DMS79 treated with DMSO at 0.1 percent for 48 hours (cell line): ENCODE measurements at regions not wholly inside any gene's neighbourhood (a gene's known extent, or its start where the extent isn't known, plus 50 kb on each side); places are given as distances from the start of the nearest gene placed in this dataset.

Experiments used
- DNase-seq: peaks from one replicate; lab custom pipeline; 2025; lab: John Stamatoyannopoulos, UW

DNA sequence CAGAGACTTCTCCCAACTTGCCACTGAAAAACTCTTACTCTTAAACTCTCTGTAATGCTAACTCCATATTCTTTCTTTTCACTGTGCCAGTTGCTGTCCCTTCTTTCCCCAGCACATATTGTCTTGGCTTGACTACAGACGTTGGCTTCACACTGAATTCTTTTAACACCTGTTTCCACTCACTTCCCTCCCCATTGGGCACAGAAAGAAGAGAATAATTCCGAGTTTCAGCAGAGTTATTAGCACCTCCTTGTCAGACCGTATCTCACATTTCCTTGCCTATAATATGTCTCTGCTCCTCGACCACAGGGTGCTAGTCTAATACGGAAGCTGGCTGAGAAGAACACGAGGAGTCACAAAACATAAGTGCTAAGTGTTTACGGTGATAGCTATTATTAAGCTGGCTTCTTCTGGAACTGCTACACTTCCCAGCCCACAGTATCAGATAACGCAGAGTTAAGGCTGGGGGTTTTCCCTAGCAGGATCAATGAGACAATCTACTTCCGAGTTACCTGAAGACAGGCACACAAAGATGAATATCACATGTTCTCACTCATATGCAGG lies 188.5 kb upstream of the CDH8 start:
- DNase-seq: no peak

DNA sequence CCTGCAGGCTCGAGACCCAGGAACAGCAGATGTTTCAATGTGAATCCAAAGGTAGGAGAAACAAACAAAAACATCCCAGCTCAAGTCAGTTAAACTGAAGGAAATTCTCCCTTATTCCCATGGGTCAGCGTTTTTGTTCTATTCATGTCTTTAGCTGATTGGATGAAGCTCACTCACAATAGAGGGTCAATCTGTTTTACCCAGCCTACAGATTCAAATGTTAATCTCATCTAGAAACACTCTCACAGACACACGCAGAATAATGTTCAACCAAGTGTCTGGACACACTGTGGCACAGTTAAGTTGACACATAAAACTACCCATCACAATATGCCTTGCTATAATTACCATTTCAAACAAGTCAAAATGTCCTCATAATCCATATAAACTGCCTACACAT lies 180.6 kb upstream of the CDH8 start:
- no peak for DNase-seq

DNA sequence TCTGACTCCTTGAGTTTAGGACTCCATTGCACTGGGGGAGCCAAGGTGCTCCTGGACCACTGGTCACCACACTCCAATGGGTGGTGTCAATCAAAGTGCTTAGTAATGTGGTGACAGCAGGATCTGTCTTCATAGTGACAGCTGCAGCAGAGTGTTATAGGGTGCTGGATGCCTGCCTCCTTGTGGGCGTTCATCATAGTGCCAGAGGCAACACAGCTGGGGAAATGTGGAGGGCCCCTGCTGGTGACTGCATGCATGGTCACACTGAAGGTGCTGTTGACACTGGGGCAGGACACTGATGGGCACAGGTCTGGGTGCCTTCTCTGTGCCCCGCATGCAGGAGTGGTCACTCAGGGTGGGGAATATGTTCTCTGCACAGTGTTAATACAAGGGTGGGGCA lies 177.5 kb upstream of the CDH8 start:
- no peak for DNase-seq

DNA sequence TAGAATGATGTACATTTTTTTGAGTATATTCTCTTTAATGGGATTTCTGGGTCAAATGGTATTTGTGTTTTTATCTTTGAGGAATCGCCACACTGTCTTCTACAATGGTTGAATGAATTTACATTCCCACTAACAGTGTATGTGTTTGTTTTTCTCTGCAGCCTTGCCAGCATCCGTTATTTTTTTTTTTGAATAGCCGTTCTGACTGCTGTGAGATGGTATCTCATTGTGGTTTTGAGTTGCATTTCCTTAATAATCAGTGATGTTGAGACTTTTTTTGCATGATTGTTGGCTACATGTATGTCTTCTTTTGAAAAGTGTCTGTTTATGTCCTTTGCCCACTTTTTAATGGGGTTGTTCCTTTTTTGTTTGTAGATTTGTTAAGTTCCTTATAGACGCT lies 172.7 kb upstream of the CDH8 start:
- DNase-seq: no peak

DNA sequence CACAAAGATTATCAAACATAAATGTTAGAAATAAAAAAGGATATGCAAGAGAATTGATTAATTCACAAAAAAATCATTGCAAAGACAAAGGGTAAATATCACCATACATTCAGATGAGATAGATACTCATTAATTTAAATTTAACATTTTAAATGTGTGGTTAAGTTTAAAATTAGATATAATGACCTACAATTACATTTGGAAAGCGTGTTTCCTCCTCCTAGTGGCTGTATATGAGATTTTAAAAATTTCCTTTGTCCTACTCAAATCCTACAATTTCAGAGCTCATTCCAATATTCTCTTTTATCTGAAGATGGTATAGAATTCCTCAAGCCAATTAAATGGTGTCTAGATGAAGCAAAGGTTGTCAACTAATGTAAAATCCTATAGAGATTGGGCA lies 169.2 kb upstream of the CDH8 start:
- DNase-seq: no peak

DNA sequence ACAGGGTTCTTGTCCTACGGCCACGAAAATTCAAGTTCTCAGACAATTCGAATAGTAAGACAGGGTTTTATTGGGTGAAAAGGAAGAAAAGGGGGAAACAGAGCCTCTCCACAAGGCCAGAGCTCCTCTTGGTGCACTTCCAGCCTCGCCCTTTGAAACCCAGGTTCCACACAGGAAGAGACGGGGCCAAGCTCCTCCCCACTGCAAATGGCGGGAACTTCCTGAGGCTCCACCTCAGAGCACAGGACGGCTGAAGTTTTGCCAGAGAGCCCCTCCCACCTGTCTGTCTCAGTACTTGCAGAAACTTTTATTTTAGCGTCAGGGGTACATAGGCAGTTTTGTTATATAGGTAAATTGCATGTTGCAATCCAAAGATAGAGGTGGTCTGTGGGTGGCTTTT lies 165.7 kb upstream of the CDH8 start:
- DNase-seq: no peak

DNA sequence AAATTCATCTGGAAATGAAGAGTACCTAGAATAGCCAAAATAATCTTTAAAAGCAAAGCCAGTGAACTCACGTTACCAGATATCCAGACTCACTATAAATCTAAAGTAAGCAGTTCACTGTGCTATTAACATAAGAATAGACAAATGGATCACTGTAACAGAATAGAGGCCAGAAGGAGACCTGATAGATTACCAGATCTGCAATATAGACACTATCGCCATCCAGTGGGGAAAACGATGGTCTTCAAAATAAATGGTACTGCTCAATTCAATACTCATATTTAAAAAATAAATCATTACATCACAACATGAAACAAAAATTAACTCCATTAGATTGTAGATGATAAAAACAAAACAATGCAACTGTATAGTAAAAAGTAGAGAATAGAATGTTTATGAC lies 158.6 kb upstream of the CDH8 start:
- DNase-seq: no peak

DNA sequence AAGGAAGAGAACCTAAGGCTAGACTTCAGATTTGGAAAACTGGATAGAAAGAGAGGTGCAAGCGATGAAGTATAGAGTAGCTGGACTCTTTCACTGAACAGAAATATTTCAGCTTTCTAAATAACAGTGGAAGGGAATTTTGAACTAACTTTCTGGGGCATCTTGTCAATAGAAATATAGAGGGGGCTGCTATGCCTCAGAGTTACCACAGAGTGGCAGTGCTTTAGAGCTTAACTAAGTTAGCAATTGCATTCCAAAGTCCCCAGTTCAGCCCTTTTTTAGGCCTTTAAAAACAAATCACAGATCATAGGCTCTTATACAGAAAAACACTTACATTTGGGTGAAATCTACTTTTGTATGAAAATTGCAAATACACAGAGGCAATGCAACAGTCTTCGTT lies 154.2 kb upstream of the CDH8 start:
- peak; percentile 1 for DNase-seq

DNA sequence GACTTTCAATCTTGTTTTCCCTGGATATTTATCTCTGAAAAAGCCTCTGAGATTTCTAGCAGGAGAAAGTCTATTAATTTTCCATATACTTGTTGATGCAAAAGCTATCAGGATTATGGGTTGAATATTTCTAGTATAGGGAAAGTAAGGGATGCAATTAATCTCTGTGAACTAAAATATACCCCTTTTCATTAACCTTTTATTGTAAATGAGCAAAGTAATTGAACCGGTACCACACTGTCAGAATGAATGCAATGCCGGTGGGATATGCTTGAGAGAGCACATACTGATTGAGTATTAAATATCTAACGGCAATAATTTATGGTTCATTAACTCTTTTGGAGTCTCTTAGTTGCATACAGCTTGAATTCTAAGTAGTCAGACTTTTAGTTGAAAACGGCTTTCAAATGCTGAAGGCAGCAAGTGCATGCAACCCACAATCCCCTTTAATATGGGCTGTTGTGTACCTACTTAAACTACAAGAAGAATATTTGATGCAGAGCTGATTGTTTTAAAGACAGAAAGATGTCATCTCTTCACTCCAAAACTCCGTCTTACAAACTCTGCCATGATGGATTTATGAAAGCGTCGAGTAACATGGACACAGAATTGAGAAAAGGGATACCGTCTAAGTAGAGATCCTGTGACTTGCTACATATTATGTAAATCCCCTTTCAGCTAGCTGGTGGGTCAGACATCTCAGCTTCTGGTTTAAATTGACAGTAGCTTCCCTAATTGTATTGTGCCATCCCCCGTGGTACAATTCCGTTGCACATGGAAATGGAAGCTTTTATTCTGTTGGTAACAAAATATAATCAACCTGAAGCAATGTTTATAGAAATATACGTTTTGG lies 141.3 kb upstream of the CDH8 start:
- no peak for DNase-seq

DNA sequence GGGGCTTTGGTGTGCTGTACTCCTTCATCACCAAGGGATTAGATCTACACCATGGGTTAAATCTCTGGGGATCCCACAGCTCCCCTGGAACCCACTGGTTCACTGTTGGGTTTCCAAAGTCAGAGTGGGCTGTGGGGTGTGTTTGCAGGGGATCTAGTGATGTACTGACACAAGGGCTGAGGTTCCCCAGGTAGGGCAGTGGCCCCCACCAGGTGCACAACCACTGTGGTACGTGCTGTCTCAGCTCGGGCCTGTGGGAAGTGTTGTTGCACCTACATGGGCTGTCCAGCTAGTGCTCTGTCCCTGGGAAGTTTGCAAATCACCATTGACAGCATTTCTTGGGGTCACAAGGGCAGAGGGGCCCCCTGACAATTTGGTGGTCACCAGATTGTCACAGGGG lies 134.4 kb upstream of the CDH8 start:
- no peak for DNase-seq

DNA sequence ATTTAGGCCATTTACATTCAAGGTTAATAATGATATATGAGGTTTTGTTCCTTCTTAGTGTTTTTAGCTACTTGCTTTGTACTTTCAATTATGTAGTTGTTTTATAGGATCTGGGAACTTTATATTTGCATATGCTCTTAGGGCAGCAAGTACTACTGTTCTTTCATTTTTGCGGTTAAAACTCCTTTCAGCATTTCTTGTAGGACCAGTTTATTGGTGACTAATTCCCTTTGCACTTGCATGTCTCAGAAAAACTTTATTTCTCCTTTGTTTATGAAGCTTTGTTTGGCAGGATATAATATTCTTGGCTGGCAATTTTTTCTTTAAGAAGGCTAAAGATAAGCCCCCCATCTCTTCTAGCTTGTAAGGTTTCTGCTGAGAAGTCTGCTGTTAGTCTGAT lies 131.3 kb upstream of the CDH8 start:
- no peak for DNase-seq

DNA sequence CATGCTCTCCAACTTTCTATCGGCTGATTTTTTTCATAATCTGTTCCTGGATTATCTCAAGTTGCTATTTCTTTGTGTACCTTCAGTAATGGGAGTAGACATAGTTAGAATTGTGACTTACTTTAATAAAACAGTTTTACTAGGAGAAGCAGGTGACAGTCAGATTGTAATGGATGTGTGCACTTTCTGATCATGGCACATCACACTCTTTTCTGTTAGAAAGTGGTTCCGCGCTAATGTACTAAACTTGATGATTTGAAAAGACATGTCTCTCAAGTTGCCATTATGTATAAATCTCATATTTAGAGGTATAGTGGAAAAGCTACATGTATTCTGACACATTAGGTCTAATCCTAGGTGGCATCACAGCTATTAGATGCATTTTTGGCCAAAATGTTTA lies 121.3 kb upstream of the CDH8 start:
- no peak for DNase-seq

DNA sequence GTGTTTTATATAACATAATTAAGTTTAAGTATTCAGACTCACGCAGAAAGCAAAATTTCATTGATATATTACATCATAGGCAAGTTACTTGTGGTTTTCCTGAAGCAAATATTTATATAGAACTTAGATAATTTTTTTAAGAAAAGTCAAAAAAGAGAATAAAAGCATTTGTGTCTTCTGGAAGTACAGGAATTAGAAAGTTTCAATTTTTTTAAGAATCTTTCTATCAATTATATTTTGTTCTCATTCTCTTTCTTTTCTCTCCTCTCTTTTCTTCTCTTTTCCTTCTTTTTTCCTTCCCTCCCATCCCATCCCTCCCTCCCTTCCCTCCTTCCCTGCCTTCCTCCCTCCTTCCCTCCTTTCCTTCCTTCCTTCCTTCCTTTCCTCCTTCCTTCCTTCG lies 120.7 kb upstream of the CDH8 start:
- DNase-seq: no peak

DNA sequence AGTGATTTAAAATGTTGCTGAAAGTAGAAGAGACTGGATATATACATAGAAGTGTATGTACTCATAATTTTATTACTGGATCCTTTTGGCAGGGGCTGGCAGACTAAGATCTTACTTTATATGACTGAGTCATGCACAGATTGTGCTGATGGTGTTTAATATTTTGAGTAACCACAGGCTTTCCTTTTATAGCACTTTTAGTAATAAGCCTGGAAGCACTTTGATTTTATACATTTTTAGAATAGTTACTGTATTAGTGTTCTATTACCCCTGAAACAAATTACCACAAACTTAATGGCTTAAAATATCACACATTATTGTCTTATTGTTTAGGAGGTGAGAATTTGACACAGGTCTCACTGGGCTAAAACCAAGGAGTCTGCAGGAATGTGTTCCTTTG lies 113.4 kb upstream of the CDH8 start:
- no peak for DNase-seq

DNA sequence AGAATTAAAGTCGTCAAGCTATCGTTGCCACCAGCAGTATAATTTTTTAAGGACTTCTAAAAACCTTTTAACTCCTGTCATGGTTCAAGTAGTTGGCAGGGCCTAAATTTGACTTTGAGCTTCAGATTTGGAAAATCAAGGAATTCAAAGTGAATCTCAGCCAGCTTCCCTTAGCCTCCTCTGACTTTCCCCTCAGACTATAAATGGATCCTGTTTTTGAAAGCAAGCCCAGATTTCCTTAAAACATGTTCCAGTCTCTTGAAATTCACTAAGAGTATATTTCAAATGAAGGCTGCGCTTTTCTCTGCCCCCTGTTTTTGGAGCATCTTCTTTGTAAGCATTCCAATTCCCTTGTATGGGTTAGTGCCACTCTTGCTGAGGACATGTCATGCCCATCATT lies 101.8 kb upstream of the CDH8 start:
- DNase-seq: no peak

DNA sequence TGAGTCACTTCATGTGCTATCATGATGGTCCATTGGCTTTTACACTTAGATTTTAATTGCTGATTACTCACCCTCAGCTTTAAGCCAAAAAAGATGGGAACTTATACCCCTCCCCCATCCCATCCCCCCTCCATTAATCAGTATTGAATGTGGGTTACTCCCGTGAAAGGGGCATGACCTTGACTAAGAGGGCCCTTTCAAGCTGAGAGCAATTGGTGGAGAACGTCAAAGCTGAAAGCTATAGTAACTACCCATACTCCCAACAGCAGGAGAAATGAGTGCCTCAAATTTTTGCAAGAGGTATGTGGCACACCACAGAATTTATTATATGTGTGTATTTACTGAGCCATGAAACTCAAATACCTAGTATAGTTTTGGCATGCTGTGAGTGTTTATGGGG lies 99.7 kb upstream of the CDH8 start:
- no peak for DNase-seq

DNA sequence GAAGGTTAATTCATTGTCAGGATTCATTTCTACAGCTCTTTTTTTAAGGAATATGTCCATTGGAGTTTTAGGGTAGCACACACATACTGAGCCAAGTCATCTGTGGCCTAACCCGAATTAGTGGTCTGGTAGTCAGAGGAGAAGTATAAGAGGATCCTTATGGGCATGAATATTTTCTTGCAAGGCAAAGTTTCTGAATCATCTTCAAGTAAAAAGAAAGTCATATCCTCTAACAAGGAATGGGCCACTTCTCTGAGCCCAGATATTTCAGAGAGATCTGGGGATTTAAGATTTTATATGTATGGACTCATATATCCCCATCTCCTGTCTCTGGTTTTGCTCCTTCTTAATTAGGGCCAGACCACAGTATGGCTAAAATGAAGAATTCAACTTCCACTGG lies 99.2 kb upstream of the CDH8 start:
- DNase-seq: no peak

DNA sequence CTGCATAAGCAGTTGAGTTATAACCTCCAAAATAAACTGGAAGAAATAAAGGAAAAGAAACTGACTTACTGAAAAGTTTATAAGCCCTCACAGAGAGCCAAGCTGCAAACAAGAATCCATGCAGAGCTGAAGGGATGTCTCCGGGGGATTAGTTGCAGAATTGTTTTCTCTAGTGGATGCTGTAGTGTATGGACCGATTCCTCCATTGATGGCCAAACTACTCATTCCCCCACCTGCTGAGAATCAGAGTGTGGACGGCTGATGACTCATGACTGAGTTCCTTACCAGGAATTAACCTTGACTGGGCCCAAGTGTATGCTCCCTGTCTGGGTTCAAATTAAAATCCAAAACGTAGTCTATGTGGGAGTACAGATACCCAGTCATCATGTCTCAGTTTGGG lies 93.9 kb upstream of the CDH8 start:
- no peak for DNase-seq

DNA sequence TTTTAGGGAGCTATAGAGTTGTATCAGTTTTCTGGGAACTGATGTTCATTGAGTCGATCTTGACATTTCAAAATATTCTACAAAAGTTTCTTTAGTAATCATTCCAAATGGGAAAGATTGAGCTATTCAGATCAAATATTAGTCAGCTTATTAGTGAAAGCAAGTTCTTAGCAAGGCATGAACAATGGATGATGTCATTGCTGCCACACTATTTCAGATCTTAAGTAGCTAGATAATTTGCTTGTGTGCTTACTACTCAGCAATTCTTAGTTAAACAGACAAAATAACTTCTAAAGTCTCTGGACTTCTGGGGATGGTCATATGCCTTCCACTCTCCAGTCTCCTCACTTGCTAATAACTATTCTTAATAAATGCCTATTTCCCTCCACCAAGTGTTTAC lies 69.0 kb upstream of the CDH8 start:
- DNase-seq: no peak

DNA sequence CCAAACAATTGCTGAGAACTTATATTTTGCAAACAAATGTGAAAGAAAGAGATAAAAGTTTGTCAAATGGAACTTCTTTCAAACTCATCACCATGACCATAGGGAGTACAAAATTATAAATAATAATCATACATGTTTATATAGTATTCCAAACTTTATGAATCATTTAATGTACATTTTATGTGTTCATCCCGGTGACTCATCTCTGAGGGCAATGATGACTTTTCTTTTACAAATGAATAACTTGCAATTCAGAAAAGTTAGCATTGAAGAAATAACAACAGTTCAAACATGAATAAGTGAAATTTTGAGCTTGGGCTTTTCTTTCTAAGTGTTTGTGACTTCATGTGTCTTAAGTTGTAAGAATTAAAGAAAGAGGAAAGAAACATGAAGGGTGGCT lies 66.3 kb upstream of the CDH8 start:
- DNase-seq: no peak

DNA sequence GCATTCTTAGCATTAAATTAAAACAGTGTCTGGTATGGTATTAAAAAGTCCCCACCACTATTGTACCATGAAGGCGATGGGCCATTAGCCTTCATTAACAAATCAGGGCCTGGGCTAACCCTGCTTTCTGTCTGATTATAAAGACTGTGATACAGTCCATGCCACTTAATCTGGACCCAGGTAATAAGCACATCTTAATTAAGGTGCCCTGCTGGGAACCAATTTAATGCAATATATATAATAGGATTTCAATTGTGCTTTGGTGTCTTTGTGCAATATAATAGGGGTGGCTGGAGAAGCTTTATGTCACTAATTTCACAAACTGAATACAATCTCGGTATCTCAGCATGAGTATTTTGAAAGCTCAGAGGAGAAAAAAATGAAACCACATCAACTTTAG lies 64.4 kb upstream of the CDH8 start:
- DNase-seq: no peak

DNA sequence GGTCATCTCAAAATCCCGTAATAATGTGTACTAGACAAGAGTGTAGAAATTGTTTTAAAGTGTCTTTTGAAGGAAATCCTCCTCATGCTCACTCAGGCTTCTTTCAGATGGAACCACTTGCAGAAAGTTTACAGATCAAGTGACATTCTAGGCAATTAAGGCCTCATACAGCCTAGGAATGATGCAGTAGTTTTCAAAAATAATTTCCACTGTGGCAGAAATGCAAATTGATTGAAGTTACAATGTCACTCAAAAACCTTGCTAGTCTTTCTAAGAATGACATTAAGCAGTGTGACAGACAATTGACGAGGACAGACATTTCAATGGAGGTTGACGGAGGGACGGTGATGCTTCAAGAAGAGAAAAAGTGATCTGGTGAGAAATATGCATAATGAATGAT lies 53.5 kb upstream of the CDH8 start:
- no peak for DNase-seq

DNA sequence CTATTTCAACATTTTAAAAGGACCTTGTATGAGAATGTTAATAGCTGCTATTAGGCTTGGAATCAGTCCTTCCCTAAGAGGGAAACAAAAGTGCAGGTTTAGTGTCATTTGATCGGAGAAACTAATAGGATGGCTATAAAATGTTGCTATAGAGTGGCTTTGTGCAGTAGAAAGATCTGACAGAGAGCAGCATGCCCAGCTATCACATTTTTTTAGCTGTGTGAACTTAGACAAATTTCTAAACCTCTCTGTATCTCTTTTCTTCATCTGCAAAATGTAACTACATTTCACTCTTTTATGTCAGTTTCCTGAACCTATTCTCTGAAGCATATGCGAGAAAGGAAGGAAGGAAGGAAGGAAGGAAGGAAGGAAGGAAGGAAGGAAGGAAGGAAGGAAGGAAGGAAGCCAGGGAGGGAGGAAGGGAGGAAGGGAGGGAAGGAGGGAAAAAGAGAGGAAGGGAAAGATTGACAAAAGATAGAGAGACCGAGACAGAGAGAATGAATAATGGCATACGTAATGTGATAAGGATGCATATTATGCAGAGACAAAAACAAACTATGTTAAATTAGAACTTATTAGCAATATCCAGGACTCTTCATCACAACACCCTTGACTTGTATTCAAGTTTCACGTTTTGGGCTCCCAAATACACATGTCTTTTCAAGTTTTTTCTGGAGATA lies 52.6 kb upstream of the CDH8 start:
- DNase-seq: no peak
